HG03280 (cell line): ENCODE measurements at regions not wholly inside any gene's neighbourhood (a gene's known extent, or its start where the extent isn't known, plus 50 kb on each side); places are given as distances from the start of the nearest gene placed in this dataset.

Experiments used
- ATAC-seq: cut with Tn5 transposase; IDR thresholded peaks from one replicate; pipeline ENCODE4 v1.9.1; 2021; ENCODE audit warnings: mild to moderate bottlenecking, moderate library complexity; ENCODE audit not compliant: unreplicated experiment

DNA sequence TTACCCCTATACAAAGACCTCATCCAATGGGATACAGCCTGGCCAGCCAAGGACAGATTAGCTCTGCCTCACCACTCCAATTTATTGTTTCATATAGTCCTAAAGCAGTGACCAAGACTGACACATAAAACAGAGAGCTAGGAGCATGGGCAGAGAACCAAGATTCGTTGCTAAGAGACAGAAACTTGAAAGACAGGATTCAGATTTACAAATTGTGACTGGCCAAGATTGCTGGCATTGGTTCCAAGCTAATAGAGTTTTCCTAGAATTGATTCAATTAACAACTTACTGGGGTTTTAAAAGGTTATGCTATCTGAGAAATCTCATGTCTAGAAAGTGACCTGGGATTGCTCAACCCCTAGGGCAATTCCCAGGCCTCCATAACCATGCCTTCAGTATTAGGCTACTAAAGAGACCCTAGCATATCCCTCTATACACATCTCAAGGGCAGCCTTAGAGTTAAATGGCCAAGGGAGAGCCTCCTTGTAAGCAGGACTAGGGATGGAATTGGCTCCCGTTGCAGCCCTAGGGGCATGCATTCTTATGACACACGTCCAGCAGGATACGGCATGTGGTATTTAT, 75.6 kb downstream of the ICOS start:
- ATAC-seq: no peak

DNA sequence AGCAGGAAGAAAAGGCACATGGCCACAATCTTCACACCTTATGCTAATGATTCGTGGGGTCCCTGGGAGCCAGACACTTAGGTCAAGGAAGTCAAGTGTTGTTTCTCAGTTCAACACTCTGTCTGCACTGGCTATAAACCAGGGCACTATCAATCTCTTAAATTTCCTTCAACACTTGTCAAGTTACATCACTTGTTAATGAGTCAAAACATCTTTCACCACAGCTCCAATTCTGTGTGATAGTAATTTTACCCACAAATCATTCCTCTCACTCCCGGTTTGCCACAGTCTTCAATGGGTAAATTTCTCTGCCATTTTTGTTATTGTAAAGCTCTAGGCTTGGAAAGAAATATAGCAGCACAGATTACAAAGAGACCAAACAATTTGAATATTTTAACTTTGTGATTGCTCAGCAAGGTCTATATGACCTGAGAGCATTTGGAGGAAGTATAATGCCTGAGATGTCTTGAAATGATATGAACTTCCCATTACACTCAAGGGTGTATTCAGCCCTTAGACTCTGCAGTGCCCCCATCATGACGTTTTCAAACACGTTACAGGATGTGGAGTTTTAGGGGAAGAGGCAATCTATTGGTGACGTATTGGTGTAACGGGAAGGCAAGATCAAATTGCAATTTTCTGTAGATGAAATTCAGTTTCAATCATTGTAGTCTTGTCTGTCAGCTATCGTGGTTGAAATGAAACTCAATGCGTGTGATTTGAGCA, 78.7 kb downstream of the ICOS start:
- no peak for ATAC-seq

DNA sequence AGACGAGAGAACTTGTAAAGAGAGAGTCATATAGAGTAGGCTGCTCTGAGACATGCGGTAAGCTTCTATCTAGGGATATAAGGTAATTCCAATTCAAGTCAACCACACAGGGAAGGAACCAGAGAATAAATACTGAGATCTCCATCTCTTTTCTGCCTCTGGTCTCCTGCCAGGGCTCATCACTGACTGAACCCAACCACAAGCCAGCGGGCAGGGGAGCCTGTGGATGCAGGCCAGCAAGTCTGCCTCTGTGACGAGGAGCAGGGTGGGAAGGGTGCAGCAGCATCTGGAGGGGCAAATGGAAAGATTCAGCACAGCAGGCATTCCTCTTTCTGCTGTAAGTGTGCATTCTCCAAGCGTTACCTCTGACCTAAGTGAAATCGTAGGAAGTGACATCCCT, 82.2 kb downstream of the ICOS start:
- ATAC-seq: no peak

DNA sequence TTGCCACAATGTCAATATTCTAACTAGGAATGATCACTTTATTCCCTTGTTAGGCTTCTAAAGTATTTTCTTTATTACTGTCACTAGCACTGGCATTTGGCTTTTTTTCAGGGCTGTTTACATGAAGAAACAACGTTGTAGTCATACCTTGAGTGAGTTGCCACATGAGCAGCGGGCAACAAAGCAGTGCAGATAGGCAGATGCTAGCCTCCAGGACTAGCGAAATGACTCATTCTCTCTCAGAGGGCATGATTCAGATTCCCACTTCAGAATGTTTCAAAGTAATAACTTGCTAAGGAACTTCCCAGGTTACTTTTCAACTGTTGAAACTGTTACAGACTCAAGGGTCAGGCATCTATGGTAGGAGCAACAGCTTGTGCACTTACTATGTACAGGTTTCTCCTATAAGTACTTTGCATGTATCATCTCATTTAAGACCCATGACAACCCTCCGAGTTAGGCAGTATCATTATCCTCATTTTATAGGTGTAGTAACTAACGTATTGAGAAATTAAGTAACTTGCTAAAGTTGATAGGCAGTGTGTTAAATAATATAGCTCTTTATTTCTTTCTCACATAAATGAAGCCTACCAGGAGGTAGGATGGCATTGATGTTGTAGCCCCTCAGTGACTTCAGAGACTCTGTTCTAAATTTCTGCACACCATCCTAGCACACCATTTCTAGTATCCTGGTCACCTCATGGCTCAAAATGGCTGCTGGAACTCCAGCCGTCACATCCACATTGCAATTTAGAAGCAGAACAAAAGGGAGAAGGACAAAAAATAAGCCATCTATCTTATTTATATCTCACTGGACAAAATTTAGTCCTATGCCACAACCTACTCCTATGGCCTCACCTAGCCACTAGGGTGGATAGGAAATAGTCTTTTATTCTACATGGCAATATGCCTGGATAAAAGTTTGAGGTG, 83.3 kb downstream of the ICOS start:
- ATAC-seq: no peak

DNA sequence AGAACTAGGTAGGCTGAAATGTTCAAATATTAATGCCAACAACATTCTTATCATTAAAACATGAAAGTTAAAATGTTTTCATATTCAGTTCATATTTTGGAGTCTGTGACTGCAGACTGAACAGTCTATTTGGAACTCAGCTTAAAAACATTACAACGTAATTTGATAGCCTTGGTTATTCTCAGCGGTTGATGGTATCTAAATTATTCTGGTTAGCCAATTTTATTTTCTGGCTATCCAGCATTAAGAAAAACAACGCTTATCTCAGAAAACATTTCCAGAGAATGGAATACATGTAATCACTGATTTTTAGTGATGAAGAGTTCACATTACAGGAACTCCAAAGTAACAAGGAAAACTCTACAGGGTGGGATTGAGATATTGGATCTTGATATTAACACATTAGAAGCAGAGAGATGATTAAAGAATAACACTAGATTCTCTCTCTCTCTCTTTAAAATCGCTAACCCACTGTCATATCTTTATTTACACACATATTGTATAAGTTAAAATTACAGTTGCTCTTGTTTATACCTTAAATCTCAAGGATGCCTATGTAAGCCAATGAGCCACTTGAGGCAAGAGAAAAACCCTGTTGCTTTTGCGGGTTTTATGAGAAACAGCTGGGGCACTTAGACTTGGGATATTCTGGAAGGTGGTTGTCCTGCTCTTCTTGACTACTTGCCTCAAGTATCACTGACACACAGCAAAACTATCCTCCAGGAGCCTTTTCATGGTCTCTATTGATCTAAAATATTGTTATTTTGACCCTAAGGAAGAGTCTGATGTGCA, 84.9 kb downstream of the ICOS start:
- no peak for ATAC-seq

DNA sequence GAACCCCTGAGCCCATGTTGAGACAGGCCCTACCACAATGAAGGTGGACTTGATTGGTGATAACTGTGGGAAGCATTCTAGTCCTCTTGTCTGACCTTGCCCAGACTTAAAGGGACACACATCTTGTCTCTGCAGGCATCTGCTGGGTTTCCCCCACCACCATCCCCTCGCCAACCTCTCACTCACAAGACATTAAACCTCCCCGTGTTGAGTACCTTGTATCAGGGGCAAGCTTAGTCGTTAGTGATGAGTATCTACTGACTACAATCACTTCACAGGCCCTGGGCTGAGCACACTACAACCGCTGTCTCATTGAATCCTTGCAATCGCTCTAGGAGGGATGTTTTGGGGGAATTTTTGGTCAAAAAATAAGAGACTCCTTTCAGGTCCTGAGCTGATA, 86.0 kb downstream of the ICOS start:
- no peak for ATAC-seq

DNA sequence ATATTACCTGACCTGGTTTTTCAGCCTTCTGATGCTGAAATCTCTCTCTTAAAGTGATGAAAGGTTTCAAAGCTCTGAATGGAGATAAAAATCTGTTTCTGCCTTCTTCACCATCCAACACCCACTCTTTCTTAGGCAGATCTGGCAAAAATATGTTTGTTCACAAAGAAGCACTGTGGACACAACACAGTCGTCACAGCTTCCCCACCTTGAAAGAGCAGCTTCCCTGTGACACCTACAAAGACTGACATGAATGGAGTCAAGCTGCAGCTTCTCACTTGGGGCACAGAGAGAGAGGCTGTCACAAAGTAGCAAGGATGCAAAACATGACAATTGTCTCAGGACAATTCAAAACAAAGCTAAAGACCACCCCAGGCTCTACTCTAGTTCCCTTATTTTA, 86.5 kb downstream of the ICOS start:
- ATAC-seq: no peak

DNA sequence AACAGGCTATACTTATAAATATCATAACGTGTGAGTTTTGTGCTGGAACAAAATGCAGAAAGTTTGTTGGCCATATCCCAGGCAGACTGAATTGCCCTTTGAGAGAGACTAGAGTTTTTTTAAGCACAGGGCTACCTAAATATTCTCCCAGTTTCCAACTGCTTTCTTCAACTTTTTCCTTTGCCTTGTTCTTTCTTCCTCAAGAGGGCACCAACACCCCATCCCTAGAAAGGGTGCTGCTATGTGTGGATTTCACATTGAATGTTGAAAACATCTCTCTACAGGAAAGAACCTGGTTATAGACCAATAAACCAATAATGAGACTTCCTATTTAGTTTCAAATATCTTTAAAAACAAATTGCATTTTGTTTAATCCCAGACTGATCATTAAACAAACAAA, 87.9 kb downstream of the ICOS start:
- ATAC-seq: no peak

DNA sequence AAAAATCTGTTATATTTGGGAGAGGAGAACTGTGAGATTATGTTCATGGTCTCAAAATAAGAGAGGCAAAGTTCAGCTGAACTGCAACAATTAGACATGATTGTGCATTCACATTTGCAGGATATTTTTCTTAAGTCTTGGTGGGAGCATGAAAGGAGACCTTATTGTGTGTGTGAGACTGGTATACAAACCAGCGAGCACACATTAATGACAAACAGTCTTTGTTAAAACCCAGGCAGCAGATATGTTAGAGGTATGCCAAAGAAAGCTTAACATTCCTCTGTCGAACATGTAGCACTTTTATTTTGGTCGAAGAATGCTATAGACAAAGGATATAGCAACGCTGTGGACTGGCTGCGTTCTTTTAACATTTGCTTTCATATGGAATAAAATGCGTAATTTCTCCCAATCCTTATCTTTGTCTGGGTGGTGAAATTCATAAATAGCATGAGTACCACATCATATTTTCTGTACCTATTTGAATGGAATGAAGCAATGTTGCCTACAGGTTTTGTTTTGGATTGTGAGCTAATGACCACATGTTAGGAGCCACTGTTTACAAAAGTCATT, 88.4 kb downstream of the ICOS start:
- no peak for ATAC-seq

DNA sequence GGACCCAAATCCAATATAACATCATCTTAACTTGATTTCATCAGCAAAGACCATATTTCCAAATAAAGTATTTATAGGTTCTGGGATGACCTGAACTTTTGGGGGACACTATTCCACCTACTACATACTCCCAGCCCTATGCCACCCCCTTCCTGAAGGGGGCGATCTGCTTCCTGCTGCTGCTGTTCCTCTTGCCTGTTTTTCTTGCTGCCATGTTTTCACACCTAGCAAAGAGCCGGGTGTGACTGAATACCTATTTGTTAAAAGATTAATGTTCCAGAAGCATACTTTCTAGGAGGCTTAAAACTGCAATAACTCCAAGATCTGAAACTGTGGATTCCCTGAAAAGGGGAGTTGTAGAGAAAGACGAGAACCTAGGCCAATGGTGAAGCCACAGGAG, 89.7 kb downstream of the ICOS start:
- no peak for ATAC-seq

DNA sequence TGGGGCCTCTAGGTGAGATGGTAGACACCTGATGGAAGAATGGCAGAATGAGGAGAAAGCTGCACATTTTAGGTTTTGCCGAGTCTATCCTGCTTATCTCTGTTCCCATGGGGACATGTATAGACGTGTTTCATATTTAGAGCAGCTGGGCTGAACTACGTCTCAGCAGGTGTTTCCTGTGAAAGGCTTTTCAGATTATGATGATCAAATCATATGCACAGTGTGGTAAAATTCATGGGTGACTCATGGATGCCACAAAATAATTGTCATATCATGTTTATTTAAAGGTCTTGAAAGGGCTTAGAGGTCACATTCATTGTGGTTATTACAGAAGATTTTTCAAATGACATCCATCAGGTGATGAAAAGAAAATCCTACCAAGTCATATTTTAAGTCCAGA, 90.5 kb downstream of the ICOS start:
- peak; percentile 82 for ATAC-seq

DNA sequence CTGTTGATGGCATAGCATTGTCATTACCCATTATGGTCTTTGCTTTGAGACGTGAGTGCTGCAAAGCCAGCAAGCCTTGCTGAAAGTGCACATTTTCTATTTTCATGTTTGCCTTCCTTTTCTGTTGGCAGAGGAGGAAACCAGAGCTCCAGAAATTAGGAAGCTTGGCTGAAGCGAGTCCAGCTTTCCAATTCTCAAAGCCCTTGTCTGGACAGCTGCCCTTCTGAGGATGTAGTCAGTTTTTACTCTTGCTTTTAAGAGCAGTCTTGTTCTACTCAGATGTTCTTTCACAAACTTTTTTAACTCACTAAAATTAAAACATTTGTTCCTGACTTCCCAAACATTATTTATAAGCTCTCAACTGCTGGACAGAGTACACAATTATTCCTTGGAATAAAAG, 93.8 kb downstream of the ICOS start:
- ATAC-seq: no peak

DNA sequence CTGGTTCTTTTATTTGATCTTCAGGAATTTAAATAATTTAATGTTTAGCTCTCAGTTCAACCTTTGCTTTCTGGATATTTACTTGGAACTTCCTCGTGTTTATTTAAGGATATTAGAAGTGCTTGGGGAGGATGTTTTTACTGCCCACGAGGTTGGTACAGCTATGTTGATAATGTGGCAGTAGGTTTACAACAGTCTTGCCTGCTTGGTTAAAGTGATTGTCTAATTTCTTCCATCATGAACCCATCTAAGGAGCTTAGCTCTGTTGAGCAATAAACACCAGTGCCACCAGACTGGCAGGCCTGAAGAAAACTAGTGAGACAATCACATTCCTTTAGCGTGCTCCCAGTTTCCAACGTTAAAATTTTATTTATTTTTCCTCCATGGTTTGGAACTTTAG, 94.5 kb downstream of the ICOS start:
- ATAC-seq: no peak

DNA sequence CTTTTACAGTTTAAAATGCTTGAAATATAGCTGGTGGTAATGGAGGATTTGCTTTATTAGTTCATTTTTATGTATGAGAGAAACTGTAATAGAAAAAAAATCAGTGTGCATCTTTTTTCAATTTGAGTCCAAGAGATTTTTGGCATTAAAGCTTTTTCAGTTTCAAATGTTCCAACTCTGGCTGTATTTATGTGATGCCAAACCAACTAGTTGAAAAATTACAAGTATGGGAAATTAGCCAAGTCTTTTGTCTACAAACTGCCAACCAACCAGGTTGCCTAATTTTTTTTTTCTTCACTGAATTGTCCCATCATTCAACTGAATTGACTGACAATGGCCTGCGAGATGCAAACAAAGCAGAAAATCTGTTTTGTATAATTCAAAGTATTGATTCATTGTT, 95.7 kb downstream of the ICOS start:
- no peak for ATAC-seq

DNA sequence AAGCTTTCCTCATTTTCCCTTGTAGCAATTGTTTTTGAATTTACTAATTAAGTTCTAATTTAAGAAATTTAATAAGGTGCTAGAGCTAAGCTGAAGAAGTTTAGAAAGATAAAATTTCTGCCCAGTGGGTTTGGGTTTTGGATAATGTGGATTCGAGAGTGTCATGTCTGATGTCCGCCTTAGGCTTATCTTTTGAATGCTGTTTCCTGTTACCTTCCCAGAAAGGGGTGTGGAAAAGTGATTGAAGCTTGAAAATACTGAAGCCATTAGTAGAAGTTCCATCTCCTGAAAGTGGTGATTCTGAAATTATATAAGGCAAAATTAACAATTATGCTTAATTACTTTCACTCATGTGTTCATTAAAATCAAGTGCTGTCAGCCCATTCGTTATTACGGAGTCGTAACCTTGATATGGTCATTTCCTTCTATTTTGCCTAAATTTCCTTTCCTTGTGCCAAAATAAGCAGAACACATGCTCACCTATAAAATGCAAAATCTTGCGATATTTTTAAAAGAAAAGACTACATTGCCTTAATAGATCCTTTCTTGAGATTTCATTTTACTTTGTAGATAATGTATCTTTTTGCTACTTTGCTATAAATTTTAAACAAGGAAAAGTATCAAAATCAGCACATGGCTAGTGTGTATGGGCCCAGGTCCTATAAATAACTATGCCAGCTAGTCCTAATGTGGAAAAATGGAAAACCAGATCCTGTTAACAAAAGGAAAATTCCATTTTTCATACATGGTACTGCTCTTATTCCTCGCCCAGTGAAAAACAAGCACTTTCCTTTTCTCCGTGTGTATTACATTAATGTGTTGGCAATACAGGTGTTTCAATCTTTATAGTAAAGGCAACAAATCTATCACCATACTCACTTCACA, 97.3 kb downstream of the ICOS start:
- no peak for ATAC-seq

DNA sequence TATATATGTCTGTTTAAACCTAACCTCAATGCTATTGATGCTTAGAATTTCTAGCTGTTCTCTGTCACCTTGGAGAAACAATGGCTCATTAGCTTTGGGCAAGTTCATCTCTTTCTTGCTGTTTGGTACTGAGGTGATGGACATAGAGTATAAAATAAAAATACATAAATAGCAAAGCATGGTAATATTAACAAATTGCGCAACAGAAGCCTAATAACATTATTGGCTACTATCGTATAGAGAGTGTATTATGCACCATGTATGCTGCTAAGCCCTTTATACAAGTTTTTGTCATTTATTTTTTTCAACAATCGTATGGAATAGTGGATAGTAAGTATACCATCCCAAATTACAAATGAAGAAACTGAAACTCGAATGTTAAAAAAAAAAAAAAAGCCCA, 100.1 kb downstream of the ICOS start:
- ATAC-seq: no peak

DNA sequence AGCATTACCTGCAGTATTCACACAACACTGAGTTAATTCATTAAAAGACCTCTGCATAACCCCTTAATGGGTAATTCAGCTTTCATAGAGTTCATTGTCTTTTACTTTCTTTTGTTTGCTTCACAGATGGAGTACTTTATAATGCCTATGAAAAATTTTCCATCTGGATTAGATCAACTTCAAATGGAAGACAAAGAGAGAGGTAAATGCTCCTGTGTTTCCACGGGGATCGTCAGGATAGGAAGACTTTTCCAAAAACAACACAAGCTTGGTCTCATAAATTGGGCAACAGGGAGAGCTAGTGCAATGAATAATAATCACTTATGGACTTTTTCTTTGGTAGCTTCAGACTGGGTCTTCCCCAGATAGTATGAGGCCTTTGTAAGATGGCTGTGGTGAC, 100.7 kb downstream of the ICOS start:
- no peak for ATAC-seq

DNA sequence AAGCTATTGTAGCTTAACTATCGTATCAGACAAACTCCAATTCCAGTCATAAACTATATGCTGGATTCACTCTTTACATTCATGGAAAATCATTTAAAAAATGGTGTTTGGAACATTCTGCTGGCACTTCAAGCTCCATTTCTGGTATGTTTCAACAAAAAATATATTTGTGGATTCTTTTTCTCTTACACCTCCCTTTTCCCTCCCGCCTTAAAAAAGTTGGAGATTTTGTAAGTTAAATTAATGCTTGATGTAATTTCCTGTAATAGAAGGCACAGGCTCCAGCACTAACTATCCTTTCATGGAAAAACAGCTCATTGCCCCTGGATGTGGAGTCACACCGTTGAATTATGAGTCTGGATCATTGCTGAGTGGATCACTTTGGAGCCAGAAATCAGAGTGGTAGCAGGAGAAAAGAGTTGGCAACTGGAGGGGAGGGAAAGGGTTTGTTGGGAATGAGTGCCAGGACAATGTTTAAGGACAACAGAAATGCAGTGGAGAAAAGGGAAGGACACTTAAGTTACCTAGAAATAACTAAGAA, 102.8 kb downstream of the ICOS start:
- ATAC-seq: no peak

DNA sequence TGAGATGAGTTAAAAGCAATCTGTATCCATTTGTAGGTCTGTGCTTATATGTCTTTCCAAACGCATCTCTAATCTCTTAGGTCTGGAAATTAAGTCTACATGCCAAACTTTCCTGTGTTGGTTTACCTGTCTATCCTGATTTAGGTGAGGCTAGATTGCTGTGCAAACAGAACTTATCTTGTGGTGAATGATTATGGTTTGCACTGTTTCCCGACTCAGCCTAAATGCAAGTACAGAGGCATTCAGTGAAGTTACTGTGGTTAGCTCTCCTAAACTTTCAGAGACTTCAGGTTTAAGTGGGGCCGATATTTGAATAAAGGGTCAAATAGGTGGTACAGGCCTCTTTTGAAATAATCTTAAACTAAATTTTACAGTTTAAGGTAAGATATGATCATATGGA, 103.5 kb downstream of the ICOS start:
- no peak for ATAC-seq

DNA sequence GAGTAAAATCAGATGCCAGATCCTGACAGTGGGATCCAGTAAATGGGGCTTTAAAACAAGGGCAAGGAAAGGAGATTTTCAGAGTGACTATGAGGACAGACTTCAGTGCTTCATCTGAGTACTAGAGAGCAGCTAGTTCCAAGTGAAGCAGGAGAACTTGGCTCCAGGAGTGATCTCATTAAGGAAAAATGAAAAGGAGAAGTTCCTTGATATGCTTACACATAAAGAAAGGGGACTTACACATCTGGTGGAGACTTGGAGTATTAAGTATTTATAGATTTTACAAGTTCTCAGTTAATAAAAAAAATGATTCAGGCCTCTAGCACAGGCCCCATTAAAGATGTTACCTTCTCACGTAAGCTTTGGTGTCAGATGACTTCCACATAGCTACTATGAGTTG, 105.8 kb downstream of the ICOS start:
- no peak for ATAC-seq
